ENCODE measurements at regions not wholly inside any gene's neighbourhood (a gene's known extent, or its start where the extent isn't known, plus 50 kb on each side); places are given as distances from the start of the nearest gene placed in this dataset.
A peak's percentile ranks its signal among the peaks of the same experiment; 100 is the strongest.

- no peak for DNase-seq
These were observed 127.7 kb upstream of the PLEKHG7 start for GRCh38 chr12:92574911-92575570.

GRCh38 chr12:92574051-92574783 lies 128.6 kb upstream of the PLEKHG7 start:
- DNase-seq, result peak; percentile 10

GRCh38 chr12:92573104-92573503 lies 129.7 kb upstream of the PLEKHG7 start:
- DNase-seq, result no peak

- no peak for DNase-seq
These were observed 130.8 kb upstream of the PLEKHG7 start for GRCh38 chr12:92571844-92572543.

GRCh38 chr12:92571169-92571568 lies 131.6 kb upstream of the PLEKHG7 start:
- DNase-seq, result no peak

- DNase-seq, result peak; percentile 83
These were observed 132.6 kb upstream of the PLEKHG7 start for GRCh38 chr12:92570056-92570753.

- no peak for DNase-seq
These were observed 134.1 kb upstream of the PLEKHG7 start for GRCh38 chr12:92568691-92569090.

- no peak for DNase-seq
These were observed 136.3 kb upstream of the PLEKHG7 start for GRCh38 chr12:92566448-92567019.

- no peak for DNase-seq
These were observed 139.0 kb upstream of the PLEKHG7 start for GRCh38 chr12:92563819-92564218.

GRCh38 chr12:92562063-92562734 lies 140.6 kb upstream of the PLEKHG7 start:
- DNase-seq, result no peak

GRCh38 chr12:92561543-92561899 lies 141.3 kb upstream of the PLEKHG7 start:
- no peak for DNase-seq

GRCh38 chr12:92560713-92561542 lies 141.9 kb upstream of the PLEKHG7 start:
- DNase-seq, result no peak

- DNase-seq, result no peak
These were observed 144.0 kb upstream of the PLEKHG7 start for GRCh38 chr12:92558806-92559205.

- DNase-seq, result no peak
These were observed 144.5 kb upstream of the PLEKHG7 start for GRCh38 chr12:92558215-92558773.

- no peak for DNase-seq
These were observed 145.4 kb upstream of the PLEKHG7 start for GRCh38 chr12:92557422-92557724.

- DNase-seq, result no peak
These were observed 146.0 kb upstream of the PLEKHG7 start for GRCh38 chr12:92556637-92557421.

- DNase-seq, result peak; percentile 65
These were observed 146.6 kb upstream of the PLEKHG7 start for GRCh38 chr12:92556141-92556540.

GRCh38 chr12:92554158-92555073 lies 148.4 kb upstream of the PLEKHG7 start:
- DNase-seq, result no peak

- DNase-seq, result no peak
These were observed 149.4 kb upstream of the PLEKHG7 start for GRCh38 chr12:92553389-92553788.

All from CD4-positive, alpha-beta T cell treated with Interleukin-4 for 4 hours (primary cell).